RPMI8226 (cell line): ENCODE measurements at regions not wholly inside any gene's neighbourhood (a gene's known extent, or its start where the extent isn't known, plus 50 kb on each side); places are given as distances from the start of the nearest gene placed in this dataset.

ENCODE experiments used
- DNase-seq: peaks from one replicate; pipeline ENCODE4 v3.0.0-alpha.2; 2015

DNA sequence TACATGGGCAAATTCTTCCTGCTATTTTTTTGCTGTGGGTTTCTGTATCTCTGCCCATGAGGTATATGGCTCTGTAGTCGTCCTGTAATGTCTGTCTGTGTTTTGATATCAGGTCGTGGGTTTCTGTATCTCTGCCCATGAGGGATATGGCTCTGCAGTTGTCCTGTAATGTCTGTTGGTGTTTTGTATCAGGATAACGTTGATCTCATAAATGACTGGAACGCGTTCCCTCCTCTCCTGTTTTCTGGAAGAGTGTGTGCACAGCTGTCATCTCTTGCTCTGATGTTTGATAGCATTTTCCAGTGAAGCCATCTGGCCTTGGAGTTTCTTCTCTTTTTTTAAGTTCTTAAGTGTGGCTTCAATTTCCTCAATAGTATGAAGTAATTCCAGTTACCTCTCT lies 57.2 kb downstream of the SOX1 start:
- no peak for DNase-seq

DNA sequence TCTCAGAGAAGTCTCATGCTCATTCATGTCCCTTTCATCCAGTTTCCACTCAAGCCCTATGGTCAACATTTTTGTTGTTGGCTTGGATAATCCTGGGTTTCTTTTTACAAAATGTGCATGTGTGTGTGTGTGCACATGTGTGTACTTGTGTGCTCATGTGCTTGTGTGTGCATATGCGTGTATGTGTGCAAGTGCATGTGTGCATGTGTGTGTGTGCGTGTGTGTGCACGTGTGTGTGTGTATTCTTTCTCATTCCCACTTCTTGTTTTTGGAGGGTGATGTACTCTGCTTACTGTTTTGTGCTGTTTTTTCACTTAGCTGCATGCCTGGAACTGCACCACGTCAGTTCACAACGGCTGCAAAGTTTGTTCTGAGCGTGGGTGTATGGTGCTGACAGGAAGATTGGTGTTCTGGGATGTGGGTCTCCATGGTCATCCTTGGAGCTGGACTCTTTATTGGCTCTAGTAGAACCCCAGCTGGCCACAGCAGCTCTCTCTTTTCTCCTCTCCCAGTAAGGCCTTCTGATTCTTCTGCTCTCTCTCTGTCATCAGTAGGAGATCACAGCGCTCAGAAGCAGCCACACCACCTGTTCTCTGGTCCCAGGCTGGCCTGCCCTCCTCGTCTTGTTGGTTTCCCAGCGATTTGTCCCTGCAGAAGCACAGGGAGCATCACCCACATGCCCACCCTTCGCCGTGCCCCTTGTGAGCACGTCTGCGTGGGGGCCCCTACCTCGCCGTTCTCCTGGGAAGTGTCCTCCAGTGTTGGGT lies 60.8 kb downstream of the SOX1 start:
- no peak for DNase-seq

DNA sequence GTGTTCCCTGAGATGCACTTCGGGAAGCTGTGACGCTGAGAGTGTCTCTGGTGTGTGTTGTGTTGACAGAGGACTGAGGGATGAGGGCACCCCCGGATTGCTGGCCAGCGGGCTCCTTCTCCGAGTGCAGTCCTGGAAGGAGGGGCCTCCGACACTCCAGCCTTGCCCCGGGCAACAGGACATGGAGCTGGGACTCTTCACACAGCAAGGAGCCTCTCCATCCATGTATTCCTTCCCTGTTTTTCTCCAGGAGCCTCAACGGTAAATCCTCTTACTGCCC lies 61.3 kb downstream of the SOX1 start:
- DNase-seq, result no peak

DNA sequence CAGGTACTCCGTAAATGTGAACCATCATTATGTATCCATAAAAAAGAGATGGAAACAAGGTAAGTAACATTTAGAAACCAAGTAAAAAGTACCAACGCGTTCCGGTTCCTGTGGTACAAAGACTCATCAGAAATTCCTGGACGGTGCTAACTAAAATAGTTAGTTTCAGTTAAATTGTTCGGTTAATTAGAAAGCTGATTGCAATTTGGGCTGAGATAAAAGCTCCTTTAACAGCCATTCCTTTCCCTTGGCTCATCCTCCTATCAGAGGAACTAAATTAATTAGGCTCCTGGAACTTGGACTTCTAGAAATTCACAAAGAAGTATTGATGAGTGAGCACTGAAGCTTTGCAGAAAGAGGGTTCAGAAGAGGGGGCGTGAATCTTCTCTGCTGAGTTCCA lies 63.5 kb downstream of the SOX1 start:
- DNase-seq, result no peak

DNA sequence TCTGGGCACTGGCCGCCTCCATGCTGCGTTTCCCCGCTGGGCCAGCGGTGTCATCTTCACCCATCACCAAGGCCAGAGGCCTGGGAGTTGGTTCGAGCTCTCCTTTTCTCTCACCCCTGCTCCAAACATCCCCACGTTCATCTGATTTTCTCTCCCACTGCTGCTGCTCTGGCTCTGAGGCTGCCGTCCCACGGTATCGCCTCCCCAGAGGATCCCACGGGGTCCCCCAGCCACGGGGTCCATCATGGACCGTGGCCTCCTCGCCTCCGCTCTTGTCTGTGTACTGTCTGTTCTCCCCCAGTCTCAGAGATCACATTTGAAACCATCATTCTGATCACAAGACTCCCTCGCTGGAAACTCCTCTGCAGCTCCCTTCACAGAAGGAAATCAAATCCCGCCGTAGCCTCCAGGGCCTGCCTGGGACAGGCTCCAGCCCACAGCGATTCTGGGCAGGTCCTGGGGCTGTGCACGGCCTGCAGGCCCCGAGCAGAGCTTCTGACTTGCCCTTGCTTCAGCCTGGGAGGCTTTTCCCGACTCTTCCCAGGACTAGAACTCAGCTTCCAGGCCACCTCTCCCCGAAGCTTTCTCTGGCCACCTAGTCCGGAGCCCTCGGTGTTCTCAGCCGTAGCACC lies 64.2 kb downstream of the SOX1 start:
- DNase-seq, result no peak

DNA sequence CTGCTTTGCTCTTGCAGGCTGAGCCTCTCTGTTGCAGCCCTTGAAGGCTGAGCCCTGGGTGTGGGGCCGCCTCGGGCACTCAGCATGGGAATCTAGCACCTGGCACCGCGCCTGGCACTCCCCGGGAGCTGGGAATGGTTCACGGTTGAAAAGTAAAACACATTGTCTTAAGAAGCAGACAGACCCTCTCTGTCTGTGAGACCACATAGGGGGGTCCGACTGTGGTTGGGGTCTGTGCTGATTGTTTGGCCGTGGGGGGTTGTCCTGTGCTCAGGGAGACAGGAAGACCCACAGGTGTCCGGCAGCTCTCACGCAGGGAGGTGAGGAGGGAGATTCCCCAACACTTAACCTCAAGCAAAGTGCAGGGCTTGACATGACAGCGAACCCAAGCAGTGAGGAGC lies 64.8 kb downstream of the SOX1 start:
- no peak for DNase-seq

DNA sequence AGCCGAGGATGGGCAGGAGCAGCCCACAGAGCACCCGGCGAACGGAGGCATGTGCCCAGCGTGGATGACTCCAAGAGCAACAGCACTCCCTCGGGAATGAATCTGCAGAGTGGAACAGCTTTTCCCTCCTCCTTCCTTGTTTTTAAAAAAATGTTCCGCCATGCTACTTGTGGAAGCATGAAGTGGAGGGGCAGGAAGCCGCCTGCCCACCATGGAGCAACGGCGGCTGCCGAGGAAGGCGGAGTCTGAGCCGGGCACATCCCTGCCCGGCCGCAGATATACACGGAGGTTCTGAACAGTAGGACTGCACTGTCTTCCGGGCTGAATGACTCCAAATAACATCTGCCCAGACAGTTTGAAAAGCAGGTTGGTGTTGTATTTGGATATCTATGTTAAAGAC lies 65.2 kb downstream of the SOX1 start:
- DNase-seq, result no peak

DNA sequence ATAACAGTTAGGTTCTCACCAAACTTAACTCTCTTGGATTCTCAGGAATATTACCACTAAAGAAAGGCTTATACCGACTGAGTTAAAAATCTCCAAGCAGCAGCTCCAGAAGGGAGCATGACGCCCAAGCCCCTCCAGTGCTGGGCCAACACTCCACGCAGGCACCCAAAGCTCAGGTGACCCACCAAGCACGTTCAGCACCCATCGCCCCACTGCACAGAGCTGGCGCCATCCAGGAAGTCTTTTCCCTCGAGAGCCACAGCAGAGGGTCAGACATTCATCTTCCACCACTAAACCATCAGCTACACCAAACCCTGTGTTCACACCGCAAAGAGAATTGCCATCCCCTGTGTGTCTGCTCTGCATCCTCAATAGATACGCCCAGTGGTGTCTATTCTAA lies 65.7 kb downstream of the SOX1 start:
- no peak for DNase-seq

DNA sequence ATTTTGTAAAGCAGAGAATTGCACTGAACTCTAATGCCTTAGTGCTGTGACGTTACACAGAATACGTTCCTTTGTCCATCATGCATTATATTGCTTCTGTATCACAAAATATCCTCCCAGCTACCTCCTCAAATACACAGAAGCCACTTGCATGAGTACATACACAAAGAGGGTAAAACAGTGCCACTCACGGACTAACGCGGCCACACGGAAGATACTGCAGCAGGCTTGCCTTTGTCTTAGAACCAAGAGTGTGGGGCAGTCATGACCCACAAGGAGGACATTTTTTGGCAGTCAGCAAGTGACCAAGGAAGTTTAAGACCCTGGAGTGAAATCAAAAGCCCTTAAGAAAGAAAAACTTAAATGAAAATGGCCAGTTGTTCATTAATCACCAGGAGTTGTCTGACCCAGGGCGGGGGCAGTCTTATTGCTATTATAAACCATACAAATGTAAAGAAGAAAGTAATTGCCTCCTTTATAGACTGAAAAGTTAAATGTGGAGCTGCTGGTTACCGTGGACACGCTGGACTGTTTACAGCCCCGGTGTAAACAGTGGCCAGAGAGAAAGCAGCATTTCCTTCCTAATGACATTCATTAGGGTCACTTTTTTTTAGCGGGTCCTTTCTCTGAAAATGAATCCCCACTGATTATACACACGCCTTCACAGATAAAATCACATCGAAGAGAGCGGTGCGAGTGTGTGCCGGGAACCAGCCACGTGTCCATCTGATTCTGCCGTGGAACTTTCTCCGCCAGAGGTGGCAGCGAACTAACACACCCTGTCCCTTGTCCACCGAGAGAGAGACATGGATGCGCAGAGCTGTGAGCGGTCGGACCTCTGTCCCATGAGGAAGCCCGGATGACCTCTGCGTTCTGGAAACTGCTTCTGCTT lies 66.8 kb downstream of the SOX1 start:
- no peak for DNase-seq

DNA sequence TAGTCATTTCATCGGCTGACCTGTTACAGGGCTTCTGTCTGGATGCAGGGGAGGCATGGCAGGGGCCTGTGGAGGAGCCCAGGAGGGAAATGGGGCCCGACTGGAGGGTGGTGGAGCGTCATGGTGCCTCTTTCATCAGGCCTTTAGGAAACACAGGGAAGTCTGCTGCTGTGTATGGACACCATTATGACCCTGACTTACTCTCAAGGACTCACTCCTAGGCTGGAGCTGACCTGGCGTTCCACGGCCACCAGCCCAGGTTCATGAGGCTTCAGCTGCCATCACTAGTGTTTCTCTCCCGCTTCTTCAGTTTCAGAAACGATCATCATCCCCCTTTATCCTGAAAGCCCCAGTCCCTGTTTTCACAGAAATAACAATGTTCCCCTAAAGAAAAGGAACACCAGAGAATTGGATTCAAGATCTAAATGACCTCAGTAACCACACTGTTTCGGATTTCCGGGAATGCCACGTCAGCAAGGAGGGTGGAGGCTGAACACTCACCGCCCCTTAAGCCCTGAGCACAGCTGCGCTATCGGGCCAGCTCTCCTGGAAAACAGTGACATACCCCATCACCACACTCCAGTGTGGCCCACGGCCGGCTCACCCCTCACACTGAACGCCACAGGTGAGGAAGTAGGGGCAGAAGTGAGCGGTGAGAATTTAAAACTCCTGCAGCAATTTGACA lies 67.6 kb downstream of the SOX1 start:
- no peak for DNase-seq

DNA sequence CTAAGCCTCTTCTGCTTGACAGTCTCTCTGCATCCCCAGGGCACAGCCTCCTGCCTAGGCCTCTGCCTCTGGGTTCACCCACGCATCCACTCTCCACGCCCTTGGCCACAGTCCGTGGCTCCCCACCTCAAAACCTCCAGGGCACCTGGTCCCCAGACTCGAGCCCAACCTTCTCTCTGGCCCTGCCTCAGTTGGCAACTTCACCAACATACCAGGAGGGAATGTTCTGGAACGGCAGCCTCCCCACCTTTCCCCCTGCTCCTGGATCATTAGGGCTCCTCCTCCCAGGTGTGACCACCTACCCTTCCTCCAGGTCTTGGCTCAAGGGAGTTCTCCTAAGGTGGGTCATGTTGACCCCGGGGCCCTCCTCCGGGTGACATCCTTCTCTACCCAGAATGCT lies 69.1 kb downstream of the SOX1 start:
- DNase-seq, result no peak

DNA sequence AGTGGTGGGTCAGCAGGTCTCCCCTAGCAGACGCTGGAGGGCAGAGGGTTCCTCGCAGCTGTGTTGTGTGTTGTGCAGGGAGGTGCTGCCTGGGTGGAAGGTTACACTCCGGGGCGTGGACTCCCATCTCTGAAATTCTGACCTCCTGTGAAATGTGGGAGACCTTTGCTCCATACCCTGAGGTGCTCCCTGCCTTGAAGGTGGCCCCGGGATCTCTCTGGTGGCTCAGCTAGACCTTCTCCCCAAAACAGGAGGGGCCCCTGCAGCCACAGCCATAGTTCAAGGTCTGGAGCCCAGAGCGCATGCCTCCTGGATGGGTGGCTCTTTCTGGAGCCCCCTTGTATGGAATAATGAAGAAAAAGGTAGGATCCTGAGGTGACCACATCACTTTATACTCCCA lies 70.2 kb downstream of the SOX1 start:
- no peak for DNase-seq

DNA sequence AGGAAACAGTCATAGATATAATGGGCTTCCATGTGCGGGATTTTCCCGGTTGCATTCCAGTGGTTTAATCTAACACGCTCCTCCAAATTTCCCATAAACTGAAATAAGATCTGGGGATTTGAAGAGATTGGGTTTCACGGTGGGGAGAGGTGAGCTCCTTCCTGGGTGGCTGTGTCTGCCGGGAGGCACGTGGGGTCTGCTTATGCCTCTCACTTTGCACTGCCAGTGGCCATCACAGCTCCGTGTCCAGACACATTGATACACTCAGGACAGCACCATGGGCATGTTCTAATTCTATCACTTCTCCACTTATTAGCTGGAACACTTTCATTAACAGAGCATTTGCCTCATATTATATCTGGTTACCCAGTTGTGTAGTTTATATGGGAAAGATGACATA lies 73.4 kb downstream of the SOX1 start:
- no peak for DNase-seq

DNA sequence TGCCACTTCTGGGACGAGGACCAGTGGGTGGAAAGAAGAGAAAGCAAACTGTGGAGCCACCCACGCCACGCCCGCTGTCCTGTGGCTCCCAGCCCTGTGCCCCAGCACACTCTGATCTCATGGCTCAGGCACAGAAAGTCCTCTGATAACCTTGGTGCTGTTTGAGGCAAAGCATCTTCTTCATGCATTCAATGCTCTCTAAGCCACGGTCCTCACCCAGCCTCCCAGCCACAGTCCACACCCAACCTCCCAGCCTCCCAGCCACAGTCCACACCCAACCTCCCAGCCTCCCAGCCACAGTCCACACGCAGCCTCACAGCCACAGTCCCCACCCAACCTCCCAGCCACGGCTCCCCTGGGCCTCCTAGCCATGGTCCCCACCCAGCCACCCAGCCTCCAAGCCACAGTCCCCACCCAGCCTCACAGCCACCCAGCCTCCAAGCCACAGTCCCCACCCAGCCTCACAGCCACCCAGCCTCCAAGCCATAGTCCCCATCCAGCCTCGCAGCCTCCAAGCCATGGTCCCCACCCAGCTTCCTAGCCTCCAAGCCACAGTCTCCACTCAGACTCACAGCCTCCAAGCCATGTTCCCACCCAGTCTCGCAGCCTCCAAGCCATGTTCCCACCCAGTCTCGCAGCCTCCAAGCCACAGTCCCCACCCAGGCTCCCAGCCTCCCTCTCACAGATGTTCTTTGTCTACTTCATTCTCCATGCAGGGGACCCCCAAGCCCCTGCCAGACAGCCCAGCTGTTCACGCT lies 74.9 kb downstream of the SOX1 start:
- DNase-seq, result no peak

DNA sequence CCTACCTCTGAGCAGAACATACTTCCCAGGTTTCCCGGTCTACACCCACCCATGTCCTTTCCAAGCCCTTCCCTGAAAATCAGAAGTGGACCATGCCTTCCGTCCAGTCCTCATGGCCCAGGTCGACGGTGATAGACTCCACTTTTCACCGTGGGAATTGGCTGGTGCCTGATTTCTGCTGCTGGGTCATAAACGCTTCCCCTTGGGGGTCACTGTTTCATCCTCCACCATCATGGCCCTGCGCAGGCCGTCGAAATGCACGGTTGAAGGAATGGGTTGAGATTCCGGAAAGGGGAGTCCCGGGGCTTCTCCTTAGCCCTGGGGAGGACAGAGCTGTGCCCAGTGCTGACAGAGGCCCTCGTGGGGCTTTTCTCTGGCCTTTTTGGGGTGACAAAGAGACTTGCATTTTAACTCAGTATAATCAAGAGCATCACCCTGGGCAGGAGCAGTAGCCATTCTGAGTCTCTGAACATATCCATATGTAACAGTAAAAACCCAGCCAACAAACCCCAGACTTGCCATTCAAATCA lies 75.5 kb downstream of the SOX1 start:
- DNase-seq, result no peak

DNA sequence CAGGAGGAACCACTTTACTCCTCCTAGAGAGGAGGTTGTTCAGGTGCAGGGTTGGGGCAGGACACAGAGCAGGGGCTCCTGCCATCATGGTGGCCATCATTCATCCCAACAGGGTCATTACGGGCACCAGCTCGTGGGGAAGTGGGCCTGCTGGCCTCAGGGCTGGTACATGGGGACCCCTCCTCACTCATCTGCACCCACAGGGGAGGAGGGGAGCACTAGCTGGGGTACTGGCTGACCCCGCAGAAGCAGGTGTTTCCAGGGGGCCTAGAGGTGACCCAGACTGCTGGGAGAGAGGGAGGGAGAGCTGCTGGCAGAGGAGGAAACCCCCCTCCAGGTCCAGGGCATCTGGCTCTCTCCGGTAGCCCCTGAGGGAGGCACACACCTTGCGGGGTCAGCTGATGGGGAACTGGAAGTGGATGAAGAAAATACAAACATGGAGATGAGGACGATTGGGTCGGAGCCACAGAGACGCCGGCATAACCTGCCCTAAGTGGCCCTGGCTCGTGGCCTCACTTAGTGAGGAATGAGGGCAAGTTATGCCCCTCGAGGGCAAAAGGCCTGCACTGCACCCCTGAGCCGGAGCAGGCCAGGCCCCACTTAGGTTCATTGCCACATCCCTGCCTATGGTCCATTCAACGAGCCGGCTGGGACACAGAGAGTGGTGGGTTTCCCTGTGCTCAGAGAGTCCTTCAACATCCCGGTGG lies 76.2 kb downstream of the SOX1 start:
- DNase-seq, result no peak

DNA sequence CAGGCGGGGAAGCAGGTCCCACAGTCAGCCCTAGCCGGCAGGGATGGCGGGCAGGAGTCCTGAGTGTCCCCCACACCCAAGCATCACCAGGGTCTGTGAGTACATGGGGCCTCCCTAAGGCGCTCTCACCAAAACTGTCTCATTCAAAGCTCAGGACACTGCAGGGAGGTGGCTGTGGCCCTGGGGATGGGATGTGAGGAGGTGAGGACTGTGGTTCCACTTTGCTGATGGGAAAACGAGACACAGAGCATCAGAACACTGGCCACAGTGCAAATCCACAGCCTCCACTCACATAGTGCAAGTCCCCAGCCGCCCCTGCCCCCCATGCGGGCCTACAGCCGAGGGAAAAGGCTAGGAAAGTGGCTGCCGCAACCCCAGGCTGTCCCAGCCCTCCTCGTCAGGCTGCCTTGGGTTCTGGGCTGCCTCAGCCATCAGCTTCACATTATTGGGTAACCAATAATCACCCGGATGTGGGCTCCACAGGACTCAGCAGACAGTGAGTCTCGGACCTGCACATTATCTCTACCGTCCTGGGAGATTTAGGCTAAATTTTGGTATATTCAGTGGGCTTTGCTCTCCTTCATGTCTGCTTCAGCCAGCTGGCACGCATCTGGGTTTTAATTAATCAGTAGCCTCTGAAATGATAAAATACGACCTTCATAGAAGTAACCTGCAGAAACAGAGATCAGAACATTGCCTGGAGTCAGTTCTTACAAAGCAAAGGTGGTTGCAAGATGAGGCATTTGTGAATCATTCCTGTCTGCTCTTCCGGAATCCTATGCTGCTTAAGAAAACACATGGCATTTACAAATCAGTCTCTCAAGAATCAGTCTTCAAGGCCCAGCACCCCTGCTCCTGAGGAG lies 77.0 kb downstream of the SOX1 start:
- no peak for DNase-seq

DNA sequence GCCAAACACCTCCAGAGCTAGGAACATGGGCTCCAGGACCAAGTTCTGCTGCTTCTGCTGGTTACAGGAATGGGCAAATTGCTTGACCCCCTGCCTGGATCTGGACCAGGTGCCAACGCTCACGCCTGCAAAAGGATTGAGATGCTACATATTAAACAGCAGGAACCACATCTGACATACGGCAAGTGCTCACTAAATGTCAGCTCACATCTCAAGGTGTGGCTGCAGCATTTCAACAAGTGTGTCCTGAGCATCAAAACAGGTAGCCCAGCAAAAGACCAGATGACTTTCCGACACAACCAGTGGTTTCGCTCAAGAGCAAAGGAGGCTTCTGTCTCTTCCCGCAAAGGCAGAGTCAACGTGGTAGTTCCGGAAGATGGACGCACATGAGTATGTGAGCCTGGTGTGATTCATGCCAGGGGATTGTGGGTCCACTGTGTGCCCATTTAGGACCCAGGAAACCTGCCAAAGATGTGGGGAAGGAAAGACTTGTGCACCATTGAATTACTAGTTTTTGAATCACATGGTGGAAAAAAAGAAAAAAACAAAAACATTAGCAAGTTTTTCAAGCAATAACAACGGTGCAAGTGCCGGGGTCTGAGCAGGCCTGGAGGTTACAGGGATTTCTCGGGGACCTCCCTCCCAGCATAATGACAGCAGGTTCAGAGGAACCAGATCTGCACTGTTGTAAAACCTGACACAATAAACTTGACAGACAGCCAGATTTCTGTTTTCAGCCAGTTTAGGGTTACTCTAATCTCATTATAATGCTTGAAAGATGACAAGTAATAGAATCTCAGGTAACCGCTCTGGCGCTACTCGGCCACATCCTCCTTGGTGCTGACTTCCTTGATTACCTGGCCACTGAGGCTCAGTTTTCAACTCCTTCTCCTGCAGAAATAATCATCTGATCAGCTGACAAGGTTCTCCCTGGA lies 77.9 kb downstream of the SOX1 start:
- DNase-seq, result no peak

DNA sequence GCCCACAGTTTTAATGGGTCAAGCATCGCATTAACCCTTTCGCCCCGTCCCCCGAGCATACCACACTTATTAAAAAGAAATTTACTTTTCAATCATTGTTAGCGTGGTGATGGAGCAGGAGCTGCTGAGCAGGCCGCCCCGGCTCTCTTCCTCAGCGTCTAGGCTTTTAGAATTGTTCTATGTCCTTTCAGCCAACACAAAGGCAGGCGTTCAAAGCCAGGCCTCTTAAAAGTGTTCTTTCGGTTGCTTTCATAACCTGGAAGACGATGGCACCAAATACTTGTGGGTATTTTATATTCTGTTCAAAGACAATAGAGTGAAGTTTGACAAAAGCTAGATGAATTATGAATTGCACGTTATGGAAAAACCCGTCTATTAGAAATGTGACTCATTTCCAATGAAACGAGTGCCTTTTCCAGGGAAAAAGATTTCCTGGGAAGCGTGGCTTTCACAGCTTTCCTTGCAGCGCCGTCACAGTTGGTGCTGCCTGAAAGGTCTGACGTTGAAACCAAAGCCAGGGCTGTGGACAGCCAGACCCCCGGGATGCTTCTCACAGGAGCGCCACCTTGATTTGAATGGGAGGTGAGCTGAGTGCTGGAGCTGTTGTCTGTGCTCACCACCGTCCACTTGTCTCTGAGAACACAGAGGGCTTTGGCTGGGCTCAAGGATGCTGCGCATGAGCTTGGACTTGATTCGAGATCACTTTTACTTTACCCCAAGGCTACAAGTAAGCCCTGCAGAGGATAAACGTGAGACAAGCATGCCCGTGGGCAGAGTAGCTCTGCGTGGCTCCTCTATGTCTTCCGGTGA lies 78.8 kb downstream of the SOX1 start:
- DNase-seq, result no peak
